ENCODE measurements at regions not wholly inside any gene's neighbourhood (a gene's known extent, or its start where the extent isn't known, plus 50 kb on each side); places are given as distances from the start of the nearest gene placed in this dataset.

GRCh38 chr2:3071685-3072263 lies 305.8 kb downstream of the EIPR1 start:
- TF ChIP-seq, protein P1, sequence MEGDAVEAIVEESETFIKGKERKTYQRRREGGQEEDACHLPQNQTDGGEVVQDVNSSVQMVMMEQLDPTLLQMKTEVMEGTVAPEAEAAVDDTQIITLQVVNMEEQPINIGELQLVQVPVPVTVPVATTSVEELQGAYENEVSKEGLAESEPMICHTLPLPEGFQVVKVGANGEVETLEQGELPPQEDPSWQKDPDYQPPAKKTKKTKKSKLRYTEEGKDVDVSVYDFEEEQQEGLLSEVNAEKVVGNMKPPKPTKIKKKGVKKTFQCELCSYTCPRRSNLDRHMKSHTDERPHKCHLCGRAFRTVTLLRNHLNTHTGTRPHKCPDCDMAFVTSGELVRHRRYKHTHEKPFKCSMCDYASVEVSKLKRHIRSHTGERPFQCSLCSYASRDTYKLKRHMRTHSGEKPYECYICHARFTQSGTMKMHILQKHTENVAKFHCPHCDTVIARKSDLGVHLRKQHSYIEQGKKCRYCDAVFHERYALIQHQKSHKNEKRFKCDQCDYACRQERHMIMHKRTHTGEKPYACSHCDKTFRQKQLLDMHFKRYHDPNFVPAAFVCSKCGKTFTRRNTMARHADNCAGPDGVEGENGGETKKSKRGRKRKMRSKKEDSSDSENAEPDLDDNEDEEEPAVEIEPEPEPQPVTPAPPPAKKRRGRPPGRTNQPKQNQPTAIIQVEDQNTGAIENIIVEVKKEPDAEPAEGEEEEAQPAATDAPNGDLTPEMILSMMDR (IDR thresholded peaks at IDR 0.05; ENCODE audit: insufficient read depth, low read length, poor library complexity, severe bottlenecking), result no peak
- no peak for TF ChIP-seq EZH2phosphoT487 (conservative IDR thresholded peaks at IDR 0.05; ENCODE audit: low read length)

Data from SU-DHL-6 (cell line).